K562 (cell line): ENCODE measurements at regions not wholly inside any gene's neighbourhood (a gene's known extent, or its start where the extent isn't known, plus 50 kb on each side); places are given as distances from the start of the nearest gene placed in this dataset.

Experiments used
- CTCF ChIP-seq, 3 experiments: IDR thresholded peaks in 2 of 3; conservative IDR thresholded peaks in 1 of 3; 2 replicates each; pipeline ENCODE4 v1.5.1; 2011 to 2012; ENCODE audit warnings: low read length in 3 of 3, mild to moderate bottlenecking in 3 of 3, control low read depth in 2 of 3, improper control_type of control experiment in 1 of 3, inconsistent platforms in 1 of 3, low read depth in 1 of 3, mixed read lengths in 1 of 3, moderate library complexity in 1 of 3; ENCODE audit not compliant: insufficient read depth in 2 of 3
- EZH2 ChIP-seq: IDR thresholded peaks from 2 replicates; pipeline ENCODE4 v1.6.1; 2012; ENCODE audit warnings: low read depth, mild to moderate bottlenecking, inconsistent platforms, low read length, borderline replicate concordance
- POU5F1 ChIP-seq: fragments of 150-350 bp; IDR thresholded peaks from 2 replicates; pipeline ENCODE4 v1.6.1; 2014; ENCODE audit warnings: borderline replicate concordance, low read length, low read depth, mild to moderate bottlenecking; ENCODE audit not compliant: partially characterized antibody
- ZNF668 ChIP-seq: fragments of 250-450 bp; sonication (Bioruptor Pico); IDR thresholded peaks from 2 replicates; pipeline ENCODE4 v1.8.0; 2022; ENCODE audit warnings: mild to moderate bottlenecking, inconsistent platforms

GRCh38 chr4:126241634-126242033 is 926.9 kb downstream of the FAT4 start:
- TF ChIP-seq CTCF (IDR thresholded peaks at IDR 0.05 in 2 of 3, conservative IDR thresholded peaks at IDR 0.05 in 1 of 3; ENCODE audit: insufficient read depth in 2 of 3, low read depth in 1 of 3, low read length in 3 of 3) (no peak), POU5F1 (no peak), ZNF668 (CRISPR knock-in tag) (no peak), EZH2 (no peak)
